CD4-positive, alpha-beta T cell treated with Interleukin-17A for 1 hour (primary cell): ENCODE measurements at regions not wholly inside any gene's neighbourhood (a gene's known extent, or its start where the extent isn't known, plus 50 kb on each side); places are given as distances from the start of the nearest gene placed in this dataset.

ENCODE experiments used
- DNase-seq: peaks from one replicate; pipeline ENCODE4 v3.0.0-alpha.2; 2020

- no peak for DNase-seq
Measured at GRCh38 chr2:121037480-121037879, 247.5 kb downstream of the TFCP2L1 start.

- DNase-seq: no peak
Measured at GRCh38 chr2:121038031-121038430, 247.0 kb downstream of the TFCP2L1 start.

- no peak for DNase-seq
Measured at GRCh38 chr2:121038431-121038830, 246.6 kb downstream of the TFCP2L1 start.

GRCh38 chr2:121038891-121039616, 245.9 kb downstream of the TFCP2L1 start:
- DNase-seq: no peak

- no peak for DNase-seq
Measured at GRCh38 chr2:121039679-121040078, 245.3 kb downstream of the TFCP2L1 start.

GRCh38 chr2:121041516-121041915, 243.5 kb downstream of the TFCP2L1 start:
- DNase-seq: no peak

GRCh38 chr2:121043061-121043826, 241.8 kb downstream of the TFCP2L1 start:
- no peak for DNase-seq

GRCh38 chr2:121043827-121044222, 241.2 kb downstream of the TFCP2L1 start:
- DNase-seq: no peak

- DNase-seq: no peak
Measured at GRCh38 chr2:121044412-121044811, 240.6 kb downstream of the TFCP2L1 start.

- DNase-seq: no peak
Measured at GRCh38 chr2:121045245-121045644, 239.8 kb downstream of the TFCP2L1 start.

GRCh38 chr2:121046335-121046734, 238.7 kb downstream of the TFCP2L1 start:
- no peak for DNase-seq

- DNase-seq: no peak
Measured at GRCh38 chr2:121047383-121047782, 237.6 kb downstream of the TFCP2L1 start.

- no peak for DNase-seq
Measured at GRCh38 chr2:121049131-121049530, 235.9 kb downstream of the TFCP2L1 start.

- DNase-seq: no peak
Measured at GRCh38 chr2:121049950-121050585, 234.9 kb downstream of the TFCP2L1 start.

GRCh38 chr2:121051311-121051710, 233.7 kb downstream of the TFCP2L1 start:
- no peak for DNase-seq

- no peak for DNase-seq
Measured at GRCh38 chr2:121052023-121052422, 233.0 kb downstream of the TFCP2L1 start.

- no peak for DNase-seq
Measured at GRCh38 chr2:121052521-121052920, 232.5 kb downstream of the TFCP2L1 start.

GRCh38 chr2:121055088-121055487, 229.9 kb downstream of the TFCP2L1 start:
- DNase-seq: no peak

- no peak for DNase-seq
Measured at GRCh38 chr2:121055501-121055900, 229.5 kb downstream of the TFCP2L1 start.

- DNase-seq: no peak
Measured at GRCh38 chr2:121058852-121059558, 226.0 kb downstream of the TFCP2L1 start.

GRCh38 chr2:121059651-121060649, 225.1 kb downstream of the TFCP2L1 start:
- no peak for DNase-seq

- no peak for DNase-seq
Measured at GRCh38 chr2:121061633-121062032, 223.4 kb downstream of the TFCP2L1 start.
